Type B pancreatic cell (in vitro differentiated cells): ENCODE measurements at regions not wholly inside any gene's neighbourhood (a gene's known extent, or its start where the extent isn't known, plus 50 kb on each side); places are given as distances from the start of the nearest gene placed in this dataset.

Experiments used
- DNase-seq: peaks from one replicate; pipeline ENCODE4 v3.0.0; 2021; ENCODE audit warnings: mixed read lengths; ENCODE audit not compliant: unreplicated experiment; ENCODE audit errors: extremely low spot score
- H3K27ac Mint-ChIP-seq: 2 replicates; pipeline ENCODE4 v1.8.0; 2021; ENCODE audit warnings: mild to moderate bottlenecking, mixed read lengths
- H3K27me3 Mint-ChIP-seq: 2 replicates; pipeline ENCODE4 v1.8.0; 2021; ENCODE audit warnings: mixed read lengths
- H3K36me3 Mint-ChIP-seq: 2 replicates; pipeline ENCODE4 v1.8.0; 2021; ENCODE audit warnings: mixed read lengths
- H3K4me1 Mint-ChIP-seq: one replicate; pipeline ENCODE4 v1.8.0; 2021; ENCODE audit warnings: mixed read lengths; ENCODE audit not compliant: unreplicated experiment
- H3K4me3 Mint-ChIP-seq: 2 replicates; pipeline ENCODE4 v1.8.0; 2021; ENCODE audit warnings: mild to moderate bottlenecking, mixed read lengths
- H3K9me3 Mint-ChIP-seq: 2 replicates; pipeline ENCODE4 v1.8.0; 2021; ENCODE audit warnings: mixed read lengths
- TF ChIP-seq, protein P1 (sequence below): fragments of 200-600 bp; sonication (generic); conservative IDR thresholded peaks from 2 replicates; pipeline ENCODE4 v1.5.0; 2021; ENCODE audit warnings: antibody characterized with exemption, mild to moderate bottlenecking

DNA sequence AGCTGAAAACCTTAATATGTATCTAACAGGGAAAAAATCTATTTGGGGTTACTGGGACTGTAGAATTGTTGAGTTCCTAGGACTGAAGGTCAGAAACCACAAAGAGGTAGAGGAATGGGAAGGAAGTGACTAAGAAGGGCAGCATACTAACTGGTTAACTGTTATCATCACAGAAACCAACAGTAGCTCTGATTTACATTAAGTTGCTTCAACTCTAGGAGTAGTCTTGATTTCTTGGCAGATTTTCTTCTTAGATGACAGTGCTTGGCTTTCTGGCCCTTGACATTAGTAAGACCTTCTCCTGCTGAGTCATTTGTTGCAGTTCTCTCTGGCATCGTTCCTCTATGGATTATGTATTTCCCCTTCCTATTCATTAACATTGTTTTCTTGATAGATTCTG, 116.1 kb upstream of the RASA1 start:
- no peaks in the 10 kb centered on the region for H3K4me1 Mint-ChIP-seq
- no peak for DNase-seq
- no peaks in the 10 kb centered on the region for H3K36me3 Mint-ChIP-seq
- TF ChIP-seq, protein P1, sequence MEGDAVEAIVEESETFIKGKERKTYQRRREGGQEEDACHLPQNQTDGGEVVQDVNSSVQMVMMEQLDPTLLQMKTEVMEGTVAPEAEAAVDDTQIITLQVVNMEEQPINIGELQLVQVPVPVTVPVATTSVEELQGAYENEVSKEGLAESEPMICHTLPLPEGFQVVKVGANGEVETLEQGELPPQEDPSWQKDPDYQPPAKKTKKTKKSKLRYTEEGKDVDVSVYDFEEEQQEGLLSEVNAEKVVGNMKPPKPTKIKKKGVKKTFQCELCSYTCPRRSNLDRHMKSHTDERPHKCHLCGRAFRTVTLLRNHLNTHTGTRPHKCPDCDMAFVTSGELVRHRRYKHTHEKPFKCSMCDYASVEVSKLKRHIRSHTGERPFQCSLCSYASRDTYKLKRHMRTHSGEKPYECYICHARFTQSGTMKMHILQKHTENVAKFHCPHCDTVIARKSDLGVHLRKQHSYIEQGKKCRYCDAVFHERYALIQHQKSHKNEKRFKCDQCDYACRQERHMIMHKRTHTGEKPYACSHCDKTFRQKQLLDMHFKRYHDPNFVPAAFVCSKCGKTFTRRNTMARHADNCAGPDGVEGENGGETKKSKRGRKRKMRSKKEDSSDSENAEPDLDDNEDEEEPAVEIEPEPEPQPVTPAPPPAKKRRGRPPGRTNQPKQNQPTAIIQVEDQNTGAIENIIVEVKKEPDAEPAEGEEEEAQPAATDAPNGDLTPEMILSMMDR = no peak
- H3K27me3 Mint-ChIP-seq = no peaks in the 10 kb centered on the region
- H3K4me3 Mint-ChIP-seq = no peak overlapping the region
- H3K27ac Mint-ChIP-seq = no peak overlapping the region
- H3K9me3 Mint-ChIP-seq = no peaks in the 10 kb centered on the region

DNA sequence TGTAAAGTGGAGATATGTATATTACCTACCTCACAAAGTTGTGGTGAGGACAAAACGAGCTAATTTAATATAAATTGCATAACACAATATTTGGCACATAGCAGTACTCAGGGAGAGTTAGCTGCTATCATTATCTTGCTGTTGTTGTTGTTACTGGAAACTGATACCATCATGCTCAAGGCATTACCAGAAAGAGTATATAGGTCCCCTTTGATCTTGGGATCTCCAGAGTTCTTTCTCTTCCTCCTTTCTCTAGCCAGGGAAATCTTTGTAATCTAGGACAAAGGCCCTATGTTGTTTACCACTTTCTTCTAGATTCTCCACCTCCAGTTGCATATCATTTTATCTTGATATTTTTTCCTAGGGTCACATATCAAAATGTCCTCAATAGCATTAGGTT, 114.8 kb upstream of the RASA1 start:
- Mint-ChIP-seq H3K27me3 (no peaks in the 10 kb centered on the region), H3K36me3 (no peaks in the 10 kb centered on the region), H3K9me3 (no peaks in the 10 kb centered on the region), H3K27ac (no peak overlapping the region), H3K4me3 (no peak overlapping the region), H3K4me1 (no peaks in the 10 kb centered on the region)
- DNase-seq = no peak
- TF ChIP-seq, protein P1 = no peak

DNA sequence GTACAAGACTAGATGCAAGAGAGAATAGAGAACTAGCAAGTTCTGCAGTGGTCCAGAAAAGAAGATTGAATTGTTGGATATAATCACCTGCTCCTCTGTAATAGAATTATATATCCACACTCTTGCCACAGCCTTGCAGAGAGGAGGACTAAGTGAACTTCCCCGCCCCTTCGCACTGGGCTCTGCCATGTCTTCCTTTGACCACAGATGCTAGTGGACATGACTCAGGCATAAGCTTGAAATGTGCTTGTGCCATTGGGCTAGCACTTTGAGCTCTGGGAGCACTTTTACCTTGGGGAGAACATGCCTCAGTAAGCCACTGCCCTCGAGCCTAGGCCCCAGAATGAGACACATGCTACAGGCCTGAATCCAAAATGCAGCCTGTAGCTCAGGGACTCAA, 113.5 kb upstream of the RASA1 start:
- Mint-ChIP-seq H3K4me1 (no peaks in the 10 kb centered on the region), H3K27ac (no peak overlapping the region), H3K9me3 (no peaks in the 10 kb centered on the region), H3K4me3 (no peak overlapping the region), H3K36me3 (no peaks in the 10 kb centered on the region), H3K27me3 (no peaks in the 10 kb centered on the region)
- TF ChIP-seq, protein P1 = no peak
- no peak for DNase-seq

DNA sequence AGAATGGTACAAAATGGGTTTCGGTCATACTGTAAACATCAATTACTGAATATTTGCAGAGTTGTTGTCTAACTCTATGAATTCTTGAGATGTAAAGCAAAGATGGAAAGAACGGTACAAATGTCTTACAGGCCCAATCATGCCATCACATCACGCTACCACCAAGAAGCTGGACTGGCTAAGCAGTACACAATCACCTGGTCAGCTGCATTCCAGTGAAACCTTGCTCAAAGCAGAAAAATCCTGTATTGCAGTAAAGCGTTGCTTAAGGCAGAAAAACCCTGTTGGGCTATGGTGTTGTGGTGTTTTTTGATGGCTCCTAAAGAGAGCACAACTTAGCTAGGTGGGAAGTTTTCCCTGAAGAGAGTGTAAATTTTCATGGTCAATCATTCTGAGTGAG, 112.6 kb upstream of the RASA1 start:
- H3K9me3 Mint-ChIP-seq = no peaks in the 10 kb centered on the region
- H3K4me1 Mint-ChIP-seq = no peaks in the 10 kb centered on the region
- no peak overlapping the region for H3K4me3 Mint-ChIP-seq
- TF ChIP-seq, protein P1 = no peak
- DNase-seq = no peak
- no peak overlapping the region for H3K27ac Mint-ChIP-seq
- H3K27me3 Mint-ChIP-seq = no peaks in the 10 kb centered on the region
- no peaks in the 10 kb centered on the region for H3K36me3 Mint-ChIP-seq

DNA sequence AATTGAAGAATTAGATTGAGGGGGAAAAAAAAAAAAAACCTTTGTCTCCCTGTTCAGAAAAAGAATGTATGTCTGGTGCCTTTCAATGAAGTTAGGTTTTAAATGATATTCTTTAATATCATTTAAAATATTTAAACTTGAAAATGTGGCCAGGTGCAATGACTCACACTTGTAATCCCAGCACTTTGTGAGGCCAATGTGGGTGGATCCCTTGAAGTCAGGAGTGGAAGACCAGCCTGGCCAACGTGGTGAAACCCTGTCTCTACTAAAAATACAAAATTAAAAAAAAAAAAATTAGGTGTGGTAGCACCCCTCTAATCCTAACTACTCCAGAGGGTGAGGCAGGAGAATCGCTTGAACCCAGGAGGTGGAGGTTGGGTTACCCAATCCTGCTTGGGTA, 111.1 kb upstream of the RASA1 start:
- Mint-ChIP-seq H3K36me3 (no peaks in the 10 kb centered on the region), H3K27me3 (no peaks in the 10 kb centered on the region), H3K27ac (no peak overlapping the region), H3K9me3 (no peaks in the 10 kb centered on the region), H3K4me3 (no peak overlapping the region), H3K4me1 (no peaks in the 10 kb centered on the region)
- DNase-seq = no peak
- TF ChIP-seq, protein P1 = no peak

DNA sequence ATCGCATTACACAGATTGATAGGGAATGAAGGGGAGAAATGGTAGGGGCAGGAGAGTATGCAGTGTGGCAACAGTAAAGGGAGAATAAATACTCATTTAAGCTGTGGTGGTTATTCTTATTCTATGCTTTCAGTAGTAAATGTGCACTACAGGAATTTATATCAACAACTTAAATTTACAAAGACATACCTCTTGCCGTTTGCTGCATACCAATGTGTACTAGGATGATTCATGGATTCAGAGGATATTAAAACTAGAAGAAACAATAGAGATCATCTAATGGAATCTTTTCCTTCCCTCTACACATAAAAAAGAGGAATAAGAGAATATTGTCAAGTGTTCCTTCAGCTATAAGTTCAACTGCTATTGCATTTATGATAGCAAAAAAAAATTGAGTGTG, 103.3 kb upstream of the RASA1 start:
- Mint-ChIP-seq H3K27me3 (no peaks in the 10 kb centered on the region), H3K4me3 (no peak overlapping the region), H3K9me3 (no peaks in the 10 kb centered on the region), H3K4me1 (peaks cover 6% of the 10 kb centered on the region), H3K36me3 (no peaks in the 10 kb centered on the region), H3K27ac (no peak overlapping the region)
- TF ChIP-seq, protein P1 = no peak
- no peak for DNase-seq
